NCI-H460 (cell line): ENCODE measurements at regions not wholly inside any gene's neighbourhood (a gene's known extent, or its start where the extent isn't known, plus 50 kb on each side); places are given as distances from the start of the nearest gene placed in this dataset.
A peak's percentile ranks its signal among the peaks of the same experiment; 100 is the strongest.

Experiments
- DNase-seq: peaks from one replicate; pipeline ENCODE4 v3.0.0-alpha.2; 2016; ENCODE audit warnings: low read depth; ENCODE audit errors: extremely low read depth

- no peak for DNase-seq
Measured at GRCh38 chr7:108684629-108685028, 115.0 kb downstream of the DNAJB9 start.

DNA sequence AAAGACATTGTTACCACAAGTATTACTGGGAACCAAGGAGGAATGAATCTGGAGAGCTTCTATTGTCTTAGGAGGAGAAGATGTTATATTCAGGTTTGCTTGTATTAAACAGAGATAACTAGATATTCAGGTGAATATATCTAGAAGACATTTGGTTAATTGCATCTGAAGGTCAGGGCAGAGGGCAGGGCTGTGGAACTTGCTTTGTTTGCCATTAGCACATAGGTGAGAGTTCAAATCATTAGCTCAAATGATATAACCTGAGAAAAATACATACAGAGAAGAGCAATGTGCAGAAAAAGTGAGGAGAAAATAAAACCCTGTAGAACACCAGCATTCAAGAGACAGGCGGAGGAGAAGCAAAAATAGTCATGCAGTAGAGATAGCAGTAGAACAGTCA is 116.8 kb downstream of the DNAJB9 start:
- no peak for DNase-seq

GRCh38 chr7:108697254-108697653 is 127.6 kb downstream of the DNAJB9 start:
- no peak for DNase-seq

GRCh38 chr7:108711611-108712010 is 141.9 kb downstream of the DNAJB9 start:
- no peak for DNase-seq

DNA sequence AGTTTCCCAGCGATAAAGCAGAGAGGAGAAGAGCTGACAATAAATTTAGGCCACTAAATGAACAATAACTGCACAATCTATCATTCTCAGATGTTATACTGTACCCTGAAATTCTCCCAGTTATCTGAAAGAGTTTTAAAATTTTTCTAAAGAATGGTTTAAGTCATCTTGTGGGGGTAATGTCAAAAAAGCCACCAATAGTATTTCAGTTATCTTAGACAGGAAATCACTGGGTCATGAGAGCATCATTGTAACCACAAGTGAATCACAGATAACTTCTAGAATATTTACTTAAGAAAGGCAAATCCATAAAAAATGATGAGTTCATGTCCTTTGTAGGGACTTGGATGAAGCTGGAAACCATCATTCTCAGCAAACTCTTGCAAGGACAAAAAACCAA is 147.1 kb downstream of the DNAJB9 start:
- no peak for DNase-seq

DNA sequence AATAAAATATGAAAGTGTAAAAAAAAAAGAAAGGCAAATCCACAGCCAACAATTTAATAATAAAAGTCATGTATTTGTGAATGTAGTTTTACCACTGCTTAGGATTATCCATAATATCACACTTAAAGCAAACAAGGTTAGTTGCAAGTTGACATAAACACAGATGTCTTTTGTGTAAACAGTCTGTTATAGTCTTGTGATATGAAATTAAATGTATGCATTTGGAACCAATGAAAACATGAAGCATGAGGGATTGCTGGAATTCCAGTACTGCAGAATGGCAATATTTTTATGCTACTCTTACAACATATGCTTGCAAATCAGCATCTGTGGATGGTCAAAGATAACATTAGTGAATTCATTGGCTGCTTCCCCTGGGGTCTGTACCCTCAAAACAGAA is 148.1 kb downstream of the DNAJB9 start:
- no peak for DNase-seq

GRCh38 chr7:108719631-108720030 is 150.0 kb downstream of the DNAJB9 start:
- no peak for DNase-seq

- DNase-seq, result no peak
Measured at GRCh38 chr7:108722561-108722960, 152.9 kb downstream of the DNAJB9 start.

DNA sequence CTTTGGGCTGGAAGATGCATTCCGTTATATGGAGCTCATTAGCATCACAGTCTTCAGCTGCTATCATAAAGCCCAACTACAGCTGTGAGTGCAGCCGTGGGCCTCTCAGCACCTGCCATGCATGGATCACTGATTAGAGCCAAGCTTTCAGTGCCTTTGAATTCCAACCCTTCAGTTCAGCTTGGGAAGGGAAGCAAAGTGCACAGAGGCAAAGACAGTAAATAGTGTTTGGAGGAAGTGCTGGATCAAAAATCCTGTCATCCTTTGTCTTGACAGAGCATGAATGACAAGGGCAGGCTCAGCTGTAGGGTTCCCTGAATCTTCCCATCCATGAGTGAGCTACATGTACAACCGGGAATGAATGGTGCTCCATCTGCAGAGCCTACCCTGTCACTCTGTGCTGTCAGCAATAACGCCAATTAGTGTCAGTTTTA is 153.7 kb downstream of the DNAJB9 start:
- no peak for DNase-seq

DNA sequence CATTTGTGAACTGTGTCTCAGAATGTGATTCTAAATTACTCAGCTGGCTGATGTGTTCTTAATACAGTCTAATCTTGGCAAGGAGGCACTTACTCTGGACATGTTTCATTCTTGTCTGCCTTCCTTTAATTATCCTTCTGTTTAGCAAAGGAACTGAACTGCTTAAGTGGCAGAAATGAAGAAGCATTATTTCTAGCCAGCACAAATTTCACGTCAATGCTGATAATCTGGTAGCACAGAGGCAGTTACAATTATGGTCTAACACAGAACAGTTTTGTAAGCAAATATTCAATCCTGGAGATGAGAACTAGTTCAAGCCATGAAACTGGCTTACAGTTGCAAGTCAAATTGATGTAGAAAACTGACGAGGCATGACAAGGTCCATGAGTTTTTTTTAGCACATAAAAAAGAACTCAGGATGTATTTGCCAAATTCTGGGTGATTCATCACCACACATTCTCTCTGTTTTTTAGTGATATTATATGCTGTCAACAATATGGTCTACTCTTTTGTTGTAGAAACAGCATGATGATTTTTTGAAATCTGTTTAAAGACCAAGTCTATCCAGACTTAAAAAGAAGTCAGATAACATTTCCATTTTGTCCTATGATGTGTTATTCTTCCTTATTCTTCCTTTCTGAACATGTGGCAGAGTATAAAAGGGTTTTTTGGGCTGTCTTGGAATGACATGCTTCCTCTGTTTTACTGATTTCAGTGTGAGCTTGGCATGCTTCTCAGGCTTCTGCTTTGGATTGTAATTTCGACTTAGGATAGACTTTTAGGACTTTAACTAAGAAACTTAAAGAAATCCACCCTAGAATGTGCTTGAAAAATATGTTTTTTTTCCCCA is 154.8 kb downstream of the DNAJB9 start:
- no peak for DNase-seq

GRCh38 chr7:108735814-108736213 is 166.1 kb downstream of the DNAJB9 start:
- no peak for DNase-seq

DNA sequence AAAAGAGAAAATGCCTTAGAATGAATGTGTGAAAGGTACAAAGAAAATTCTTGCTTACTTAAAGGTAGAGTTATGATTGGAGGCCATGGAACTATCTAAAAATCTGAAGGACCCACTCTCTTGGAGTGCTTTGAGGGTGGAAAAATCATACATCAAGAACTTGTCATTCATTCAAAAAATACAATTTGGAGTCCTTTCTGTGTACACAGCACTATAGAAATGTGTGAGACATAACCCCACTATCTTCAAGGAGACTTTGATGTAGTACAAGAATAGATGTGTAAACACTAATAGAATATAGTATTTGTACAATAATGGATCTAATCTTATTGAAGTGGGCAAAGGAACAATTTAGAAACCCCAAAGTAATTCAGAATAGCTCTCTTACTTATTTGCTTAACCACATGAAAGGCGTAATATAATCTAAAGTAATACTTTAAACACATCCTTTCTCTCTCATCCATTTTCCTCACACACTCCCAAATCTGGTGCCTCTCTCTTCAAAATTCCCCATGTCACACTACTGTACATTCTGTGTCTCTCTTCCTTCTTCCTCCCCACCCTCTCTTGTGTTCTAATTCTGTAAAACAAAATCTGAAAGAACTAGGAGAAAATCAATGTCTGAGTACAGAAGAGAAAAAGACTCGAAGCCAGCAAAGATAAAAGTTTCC is 166.7 kb downstream of the DNAJB9 start:
- DNase-seq, result no peak

GRCh38 chr7:108770981-108771745 is 201.5 kb downstream of the DNAJB9 start:
- DNase-seq, result no peak

- no peak for DNase-seq
Measured at GRCh38 chr7:108771853-108772252, 202.2 kb downstream of the DNAJB9 start.

DNA sequence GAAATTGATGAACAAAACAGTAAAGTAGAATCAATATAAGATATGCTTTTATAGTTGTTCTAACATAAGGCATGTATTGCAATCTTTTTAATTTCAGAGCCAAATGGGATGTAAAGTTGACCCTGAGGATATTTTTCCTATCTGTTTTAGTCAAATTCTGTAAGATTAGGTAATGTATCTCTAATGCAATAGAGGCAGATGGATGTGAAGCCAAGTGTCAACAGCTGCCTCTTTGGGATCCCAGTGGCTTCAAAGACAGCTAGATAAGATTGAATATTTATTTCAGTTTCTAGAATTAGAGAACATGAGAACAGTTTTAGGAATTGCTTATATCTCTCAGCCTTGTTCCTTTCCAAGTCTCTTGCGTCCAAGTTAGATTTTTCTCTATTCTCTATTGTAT is 208.3 kb downstream of the DNAJB9 start:
- no peak for DNase-seq

GRCh38 chr7:108789451-108789850 is 219.8 kb downstream of the DNAJB9 start:
- DNase-seq, result no peak

GRCh38 chr7:108794466-108794865 is 224.8 kb downstream of the DNAJB9 start:
- DNase-seq, result no peak

GRCh38 chr7:108802650-108803049 is 233.0 kb downstream of the DNAJB9 start:
- DNase-seq, result no peak

DNA sequence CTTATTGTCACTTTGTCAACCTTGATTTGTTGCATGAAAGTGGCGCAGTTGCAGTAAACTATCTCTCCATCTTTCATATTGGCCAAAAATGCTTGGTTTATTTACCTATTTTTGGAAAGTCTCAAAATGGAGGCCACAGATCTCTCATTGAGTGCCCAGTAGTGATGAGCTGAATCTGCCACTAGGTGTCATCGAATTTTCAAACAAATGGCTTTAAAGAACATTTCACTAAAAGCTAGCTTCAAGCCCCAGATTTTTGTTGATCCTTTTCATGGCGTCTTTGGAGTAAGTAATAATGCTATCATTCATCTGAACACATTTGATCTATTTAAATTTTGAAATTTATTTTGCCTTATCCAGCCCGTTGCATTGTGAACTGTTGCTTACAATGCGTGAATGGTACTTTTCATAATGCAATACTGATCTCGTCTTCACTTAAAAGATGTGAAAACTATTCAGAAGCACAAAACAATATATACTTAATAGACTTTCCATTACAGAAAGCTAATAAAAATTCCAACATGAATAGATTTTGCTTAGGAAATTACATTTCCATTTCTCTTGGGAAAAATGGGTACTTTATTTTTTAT is 236.2 kb downstream of the DNAJB9 start:
- DNase-seq, result peak; percentile 18

GRCh38 chr7:108808549-108809266 is 239.0 kb downstream of the DNAJB9 start:
- no peak for DNase-seq
